ENCODE measurements at regions not wholly inside any gene's neighbourhood (a gene's known extent, or its start where the extent isn't known, plus 50 kb on each side); places are given as distances from the start of the nearest gene placed in this dataset.

DNA sequence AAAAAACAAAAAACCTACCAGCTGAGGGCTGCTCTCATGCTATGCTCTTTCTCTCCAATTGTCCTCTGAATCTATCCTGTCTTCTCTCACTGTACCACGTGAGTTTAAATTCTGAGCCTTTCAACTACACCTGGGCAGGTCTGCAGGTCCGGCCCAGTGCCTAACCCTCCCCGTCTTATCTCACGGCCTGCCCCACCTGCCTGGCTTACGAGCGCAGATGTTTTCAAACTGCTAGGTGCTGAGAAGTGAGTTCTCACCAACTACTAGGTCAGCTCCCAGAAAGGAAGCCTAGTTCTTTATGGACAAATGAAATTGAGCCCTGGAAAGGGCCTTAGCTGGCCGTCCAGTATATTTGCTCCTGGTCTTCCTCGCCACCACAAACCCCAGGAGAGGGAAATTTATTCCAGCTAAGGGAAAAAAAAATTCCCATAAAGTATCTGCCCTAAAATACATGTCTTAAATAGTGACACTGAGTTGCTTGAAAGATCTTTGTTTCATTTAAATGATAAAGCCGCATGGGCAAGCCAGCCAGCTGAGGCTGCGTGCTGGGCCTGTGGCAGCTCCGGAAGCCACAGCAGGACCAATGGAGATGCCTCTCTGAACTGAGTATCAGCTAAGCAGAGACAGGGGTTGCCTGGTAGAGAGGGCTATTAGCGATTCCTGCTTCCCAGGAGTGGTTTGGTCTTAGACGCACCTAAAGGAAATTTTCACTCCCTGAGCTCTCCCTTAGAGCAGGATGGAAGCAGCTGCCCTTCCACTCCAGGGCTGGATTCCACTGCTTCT lies 92.5 kb upstream of the NCK2 start:
- no peak for DNase-seq (ENCODE audit: extremely low read depth, low read depth)

DNA sequence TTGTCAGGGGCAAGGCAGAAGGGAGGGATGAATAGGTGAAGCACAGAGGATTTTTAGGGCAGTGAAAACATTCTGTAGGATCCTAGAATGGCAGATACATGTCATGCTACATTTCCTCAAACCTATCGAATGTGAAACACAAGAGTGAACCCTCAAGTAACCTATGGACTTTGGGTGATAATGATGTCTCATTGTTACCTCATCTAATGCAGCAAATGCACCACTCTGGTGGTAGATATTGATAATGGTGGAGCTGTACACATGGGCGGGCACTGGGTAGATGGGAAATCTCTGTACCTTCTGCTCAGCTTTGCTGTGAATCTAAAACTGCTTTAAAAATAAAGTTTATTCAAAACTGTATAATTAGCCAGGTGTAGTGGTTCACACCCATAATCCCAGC lies 95.2 kb upstream of the NCK2 start:
- no peak for DNase-seq (ENCODE audit: extremely low read depth, low read depth)

DNA sequence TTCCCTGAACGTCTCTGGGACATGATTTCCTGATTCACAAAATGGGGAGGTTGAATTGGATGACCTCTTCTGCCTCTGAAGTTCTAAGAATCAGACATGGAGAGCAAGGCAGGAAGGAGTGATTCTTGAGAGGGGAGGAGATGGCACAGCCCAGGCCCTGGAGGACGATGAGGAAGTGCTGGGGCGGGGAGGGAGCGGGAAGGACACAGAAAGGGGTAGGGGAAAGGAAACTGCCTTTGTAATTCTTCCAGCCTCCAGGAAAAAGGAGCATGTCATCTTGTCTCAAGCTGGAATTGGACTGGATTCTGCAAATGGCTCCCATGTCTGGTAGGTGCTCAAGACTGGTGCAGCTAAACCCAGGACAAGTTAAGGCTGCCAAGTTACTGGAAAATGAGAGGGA lies 97.0 kb upstream of the NCK2 start:
- DNase-seq (ENCODE audit: extremely low read depth, low read depth): no peak

DNA sequence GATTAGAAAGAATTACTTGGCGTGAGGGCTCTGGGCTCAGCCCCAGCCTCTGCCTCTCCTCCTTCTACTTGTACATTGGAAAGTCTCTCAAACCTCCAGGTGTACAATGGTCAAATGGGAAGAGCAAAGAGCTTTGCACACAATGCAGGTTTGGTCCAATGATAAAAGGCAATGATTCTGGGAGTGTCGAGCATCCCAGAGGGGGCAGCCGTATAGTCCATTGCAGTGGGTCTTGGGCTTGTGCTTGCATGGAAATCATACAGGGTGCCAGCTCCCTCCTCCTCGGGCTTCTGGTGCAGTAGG lies 98.0 kb upstream of the NCK2 start:
- DNase-seq (ENCODE audit: extremely low read depth, low read depth): no peak

DNA sequence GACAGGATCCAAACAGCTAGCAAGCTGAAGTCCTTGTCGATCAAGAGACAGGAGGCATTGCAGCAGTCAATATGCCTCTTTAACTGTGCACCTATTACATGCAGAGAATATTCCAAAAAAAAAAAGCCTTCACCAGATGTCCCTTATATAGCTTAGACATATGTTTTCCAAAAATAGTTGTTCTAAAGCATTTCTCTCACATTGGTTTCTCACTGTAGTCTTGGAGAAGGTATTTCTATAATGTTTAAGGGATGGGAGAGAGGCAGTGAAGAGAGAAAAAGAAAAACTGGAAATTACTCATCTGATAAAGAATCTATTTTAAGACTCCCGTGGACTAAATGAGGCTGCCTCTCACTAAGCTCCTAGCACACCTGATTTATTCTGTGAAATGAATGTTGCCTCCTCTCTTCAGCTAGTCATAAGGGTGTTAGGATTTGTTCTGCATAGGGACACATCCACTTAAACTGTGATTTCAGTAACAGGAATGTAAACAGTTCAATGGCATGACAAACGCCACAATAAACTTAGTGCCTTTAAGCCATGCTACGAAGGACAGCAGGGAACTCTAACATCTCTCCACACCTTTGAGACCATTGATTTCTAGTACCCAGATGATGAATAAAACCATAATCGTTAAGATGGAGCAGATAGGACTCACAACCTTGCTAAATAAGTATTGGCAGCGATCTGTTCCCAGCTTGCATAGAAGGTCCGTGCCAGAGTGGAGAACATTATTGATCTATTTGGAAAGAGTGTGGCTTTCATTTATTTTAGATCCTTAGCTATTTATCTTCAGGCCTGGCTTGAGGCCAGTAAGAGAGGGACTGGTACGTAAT lies 98.6 kb upstream of the NCK2 start:
- no peak for DNase-seq (ENCODE audit: extremely low read depth, low read depth)

DNA sequence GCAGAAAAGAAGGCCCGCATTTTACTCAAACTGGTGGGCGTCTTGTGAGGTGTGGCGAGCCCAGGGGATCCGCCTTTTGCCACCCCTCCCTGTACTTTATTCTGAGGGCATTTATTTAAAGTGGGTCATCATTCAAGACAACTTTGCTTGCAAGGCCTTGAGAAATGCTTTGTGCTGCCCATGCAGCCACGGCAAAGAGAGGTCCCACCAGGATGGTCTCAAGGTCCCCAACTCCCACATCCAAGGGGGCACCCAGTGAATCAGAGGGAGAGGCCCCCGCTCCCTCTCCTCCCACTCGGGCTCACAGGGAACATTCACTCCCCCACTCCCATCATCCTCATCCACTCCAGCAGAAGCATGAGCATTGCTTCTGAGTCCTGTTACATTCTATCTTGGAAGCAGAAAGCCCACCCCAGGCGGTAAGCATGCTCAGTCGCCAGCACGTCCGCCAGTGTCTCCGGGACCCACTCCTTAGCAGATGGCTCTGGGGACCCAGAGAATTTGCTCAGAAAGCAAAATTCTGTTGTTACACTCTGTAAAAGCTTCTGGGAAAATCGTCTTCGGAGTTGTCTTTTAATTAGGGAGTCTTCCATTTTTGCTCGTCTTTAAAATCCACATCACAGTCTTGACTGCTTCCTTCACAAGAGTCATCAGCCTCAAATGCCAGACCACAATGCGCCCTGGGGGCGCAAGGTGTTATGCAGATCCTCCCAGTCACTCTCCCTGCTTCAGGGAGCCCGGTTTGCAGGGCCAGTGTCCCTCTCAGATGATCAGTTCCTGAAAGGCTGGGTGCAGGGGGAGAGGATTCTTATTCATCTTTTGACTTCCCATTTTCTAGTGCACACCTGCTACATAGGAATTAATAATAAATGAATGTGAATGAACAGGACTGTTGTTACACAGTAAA lies 99.4 kb upstream of the NCK2 start:
- no peak for DNase-seq (ENCODE audit: extremely low read depth, low read depth)

DNA sequence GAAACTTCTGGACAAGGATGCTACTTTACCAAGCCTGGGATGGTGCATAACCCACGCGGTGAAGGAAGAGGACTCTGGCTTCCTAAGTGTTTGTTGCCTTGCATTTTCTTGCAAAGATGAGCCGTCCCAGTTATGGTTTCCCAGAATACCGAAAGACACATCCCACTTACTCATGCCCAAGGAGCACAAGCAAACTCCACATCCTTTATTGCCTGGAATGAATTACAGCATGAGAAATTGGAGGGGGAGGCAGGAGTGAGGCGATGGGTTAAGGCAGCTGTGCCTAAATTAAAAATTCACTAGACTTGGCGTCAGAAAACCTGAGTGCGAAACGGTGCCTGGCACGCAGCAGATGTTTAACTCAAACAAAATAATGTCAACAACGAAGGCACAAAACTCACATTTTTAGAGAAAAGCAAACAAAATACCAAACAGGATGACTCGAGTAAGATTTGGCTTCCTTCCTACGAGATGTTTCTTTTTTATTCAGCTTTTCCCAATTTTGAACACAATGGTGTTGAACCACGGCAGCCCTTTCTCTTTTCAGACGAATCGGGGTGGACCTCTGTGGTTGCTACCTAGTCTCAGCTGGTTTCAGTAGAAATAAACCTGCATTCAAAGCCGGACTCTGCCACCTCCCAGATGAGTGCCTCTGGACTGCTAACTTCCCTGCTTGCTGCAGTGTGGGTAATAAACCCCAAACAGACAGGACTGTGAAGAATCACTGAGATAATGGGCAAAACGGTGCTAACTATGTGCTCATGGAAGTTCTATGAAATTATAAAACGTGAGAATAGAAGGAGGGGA lies 100.3 kb upstream of the NCK2 start:
- DNase-seq (ENCODE audit: extremely low read depth, low read depth): no peak

DNA sequence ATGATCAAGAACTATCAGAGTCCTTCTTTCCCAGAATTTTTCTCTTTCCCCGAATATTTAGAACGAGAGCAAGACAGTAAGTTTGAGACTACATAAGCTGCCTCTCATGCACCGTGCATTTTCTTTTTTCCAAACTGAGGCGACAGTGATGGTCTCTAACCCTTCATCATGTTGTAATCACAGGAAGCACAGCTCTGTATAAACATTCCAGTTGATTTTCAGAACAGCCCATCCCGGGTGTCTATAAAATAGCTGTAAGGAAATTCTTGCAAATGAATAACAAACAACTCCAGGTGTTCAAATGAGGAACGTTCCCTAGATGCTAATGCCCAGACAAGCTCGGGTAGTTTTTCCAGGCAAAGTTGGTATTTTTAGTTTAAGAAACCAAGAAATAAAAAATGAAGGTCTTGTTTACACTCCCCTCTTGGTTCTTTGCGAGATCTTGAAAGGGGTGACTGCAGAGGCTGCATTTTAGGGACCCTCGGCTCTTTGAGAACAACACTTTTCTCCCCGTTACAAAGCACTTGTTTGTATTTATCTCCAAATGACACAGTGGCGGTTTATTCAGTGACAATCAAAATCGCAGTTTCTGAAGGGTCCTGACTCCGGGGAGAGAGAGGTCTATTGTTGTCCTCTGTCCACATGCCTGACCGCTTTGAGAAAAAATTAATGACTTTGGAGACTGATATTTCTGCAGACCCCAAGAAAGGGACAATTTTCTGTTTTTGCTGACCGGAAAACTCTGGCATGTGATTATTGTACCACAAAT lies 101.1 kb upstream of the NCK2 start:
- DNase-seq (ENCODE audit: extremely low read depth, low read depth): no peak

DNA sequence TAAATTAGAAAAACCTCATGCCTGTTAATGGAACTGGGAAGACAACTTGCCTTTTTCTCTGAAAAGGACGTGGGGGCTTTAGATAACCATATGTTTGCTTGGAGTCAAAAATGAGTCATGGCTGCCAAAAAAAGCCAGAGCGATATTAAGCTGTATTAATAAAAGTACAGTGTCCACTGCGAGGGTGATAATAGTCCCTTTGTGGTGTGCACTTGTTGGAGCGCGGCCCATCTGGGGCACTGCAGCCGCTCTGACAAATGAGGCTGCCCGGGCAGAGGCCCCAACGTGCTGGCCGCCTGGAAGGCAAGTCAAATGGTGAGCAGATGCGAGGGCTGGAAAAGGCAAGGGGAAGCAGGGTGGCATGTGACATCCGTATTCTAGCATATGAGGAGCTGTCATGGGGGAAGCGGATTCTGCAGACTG lies 103.3 kb upstream of the NCK2 start:
- DNase-seq (ENCODE audit: extremely low read depth, low read depth): no peak

DNA sequence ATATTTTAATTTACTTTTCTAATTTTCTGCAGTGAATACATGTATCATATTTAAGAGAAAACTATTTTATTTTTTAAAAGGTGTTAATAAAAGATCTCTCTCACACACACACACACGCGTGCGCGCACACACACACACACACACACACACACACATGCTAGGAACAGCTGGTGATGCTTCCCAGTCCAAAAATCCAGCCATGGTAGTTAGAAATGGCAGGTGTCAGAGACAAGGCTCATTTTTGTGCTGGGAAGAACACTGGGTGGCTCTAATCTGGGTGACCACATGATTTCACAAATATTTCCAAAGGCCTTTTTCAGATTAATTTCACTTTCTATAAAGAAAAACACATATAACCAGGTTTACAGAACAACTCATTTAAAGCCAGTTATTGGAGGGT lies 104.5 kb upstream of the NCK2 start:
- no peak for DNase-seq (ENCODE audit: extremely low read depth, low read depth)

DNA sequence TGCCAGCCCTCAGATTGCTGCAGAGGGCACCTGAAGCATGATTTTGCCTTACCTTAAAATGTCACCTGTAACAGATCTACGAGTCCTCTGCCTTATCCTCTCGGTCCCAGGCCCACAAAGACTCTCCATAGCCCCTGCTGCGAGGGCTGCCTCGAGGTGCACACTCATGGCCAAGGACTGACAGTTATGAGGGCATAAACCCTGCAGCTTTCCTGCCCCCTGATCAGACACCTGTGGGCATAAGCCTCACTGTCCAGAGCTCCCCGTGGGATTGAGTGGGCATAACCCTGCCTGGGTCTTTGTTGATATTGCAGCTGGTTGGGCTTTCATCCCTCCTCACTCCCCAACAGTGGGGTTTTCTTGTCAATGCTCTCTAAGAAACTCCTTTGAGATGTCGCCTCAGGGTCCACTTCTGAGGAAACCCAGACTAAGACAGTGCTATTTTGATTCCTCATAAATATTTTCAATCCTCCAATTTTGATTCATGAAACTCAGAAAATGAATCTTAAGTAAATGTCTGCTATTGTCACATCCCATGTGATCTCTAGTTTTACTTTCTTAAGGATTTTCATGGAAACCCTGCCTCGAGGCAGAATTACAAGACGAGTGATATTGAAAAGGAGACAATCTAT lies 108.5 kb upstream of the NCK2 start:
- no peak for DNase-seq (ENCODE audit: extremely low read depth, low read depth)

DNA sequence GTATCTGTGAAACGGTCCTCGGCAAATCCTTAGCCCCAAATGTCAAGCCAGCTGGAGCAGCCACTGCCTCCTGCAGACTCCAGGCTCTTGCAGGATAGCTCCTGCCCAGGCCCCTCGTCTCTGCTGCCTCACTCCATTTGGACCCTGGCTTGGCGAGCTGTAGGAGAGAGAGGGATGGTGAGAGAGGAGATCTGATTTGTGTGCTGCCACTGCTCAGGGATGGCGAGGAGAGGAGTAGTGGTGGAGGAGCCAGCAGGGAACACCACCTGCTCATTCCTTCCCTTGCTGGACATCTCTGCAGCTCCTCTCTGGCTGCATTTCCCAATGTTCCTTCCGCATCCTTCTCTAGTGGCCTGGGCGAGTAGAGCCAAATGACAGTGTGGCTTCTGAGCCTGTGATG lies 109.1 kb upstream of the NCK2 start:
- no peak for DNase-seq (ENCODE audit: extremely low read depth, low read depth)

DNA sequence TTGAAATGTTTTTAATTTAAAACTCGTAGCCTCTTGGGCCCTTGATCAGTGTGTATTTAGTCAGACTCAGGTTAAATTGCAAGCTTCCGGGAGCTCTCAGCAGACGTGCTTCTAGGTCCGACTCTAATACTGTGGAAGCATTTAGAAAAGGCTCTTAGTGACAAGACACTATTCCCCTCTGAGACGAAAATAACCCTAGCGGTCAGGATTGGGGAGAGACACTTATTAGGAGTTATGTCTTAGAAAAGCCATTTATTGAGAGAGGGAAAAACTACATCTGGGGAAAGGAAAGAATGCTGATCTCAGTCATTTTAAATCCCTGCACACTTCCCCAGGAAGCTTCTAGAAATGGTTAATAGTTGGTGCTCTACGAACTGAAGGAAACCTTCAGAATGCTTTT lies 110.5 kb upstream of the NCK2 start:
- DNase-seq (ENCODE audit: extremely low read depth, low read depth): no peak

DNA sequence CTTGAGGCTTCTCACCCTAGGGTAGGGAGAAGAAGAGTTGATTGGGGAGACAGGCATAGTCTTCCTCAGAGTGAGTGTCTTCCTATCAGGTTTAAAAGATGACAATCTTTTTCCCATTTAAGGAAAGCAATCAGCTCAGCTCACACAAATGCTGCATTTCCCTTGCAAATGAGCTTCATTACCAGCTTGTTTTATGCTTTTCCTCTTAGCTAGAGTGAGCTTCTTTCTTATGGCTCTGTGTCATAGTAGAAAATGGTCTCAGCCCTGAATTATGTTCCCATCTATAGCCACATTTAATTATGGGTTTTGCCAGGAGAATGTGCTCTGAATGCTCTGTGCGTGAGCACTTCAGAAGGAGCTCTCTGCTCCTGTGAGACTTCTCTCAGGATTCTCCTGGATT lies 112.8 kb upstream of the NCK2 start:
- no peak for DNase-seq (ENCODE audit: extremely low read depth, low read depth)

DNA sequence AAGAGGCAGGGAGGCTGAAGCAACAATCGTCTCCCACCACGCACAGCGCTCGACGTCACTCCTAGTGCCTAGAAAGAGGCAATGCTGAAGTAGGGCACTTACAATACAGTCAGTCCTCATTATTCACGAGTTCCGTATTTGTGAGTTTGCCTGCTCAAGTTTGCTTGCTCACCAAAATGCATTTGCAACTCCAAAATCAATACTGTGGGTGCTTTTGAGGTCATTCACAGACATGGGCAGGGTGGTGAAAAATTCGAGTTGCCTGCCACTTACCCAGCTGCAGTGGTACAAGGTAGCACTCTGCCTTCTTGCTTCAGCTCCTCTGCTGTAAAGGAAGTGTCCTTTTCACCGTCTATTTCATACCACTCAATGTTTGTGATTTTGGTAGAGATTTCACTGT lies 113.7 kb upstream of the NCK2 start:
- DNase-seq (ENCODE audit: extremely low read depth, low read depth): no peak

DNA sequence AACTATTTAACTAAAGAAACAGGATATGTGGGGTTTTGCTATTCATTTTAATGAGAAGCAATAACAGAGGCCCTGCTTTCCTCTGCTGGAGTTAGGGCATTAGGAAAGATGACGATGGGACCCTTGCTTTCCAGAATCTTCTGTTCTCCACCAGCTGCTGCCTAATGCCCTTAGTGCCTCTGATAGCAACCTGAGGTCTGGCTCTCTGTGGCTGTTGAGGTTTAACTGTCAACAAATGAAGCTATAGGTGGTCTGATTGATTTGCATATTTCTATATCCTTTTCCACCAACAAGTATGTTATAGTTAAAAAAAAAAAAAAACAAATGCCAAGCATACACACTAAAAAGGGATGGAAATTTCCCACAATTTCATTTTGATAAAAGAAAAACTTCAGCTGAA lies 115.1 kb upstream of the NCK2 start:
- no peak for DNase-seq (ENCODE audit: extremely low read depth, low read depth)

DNA sequence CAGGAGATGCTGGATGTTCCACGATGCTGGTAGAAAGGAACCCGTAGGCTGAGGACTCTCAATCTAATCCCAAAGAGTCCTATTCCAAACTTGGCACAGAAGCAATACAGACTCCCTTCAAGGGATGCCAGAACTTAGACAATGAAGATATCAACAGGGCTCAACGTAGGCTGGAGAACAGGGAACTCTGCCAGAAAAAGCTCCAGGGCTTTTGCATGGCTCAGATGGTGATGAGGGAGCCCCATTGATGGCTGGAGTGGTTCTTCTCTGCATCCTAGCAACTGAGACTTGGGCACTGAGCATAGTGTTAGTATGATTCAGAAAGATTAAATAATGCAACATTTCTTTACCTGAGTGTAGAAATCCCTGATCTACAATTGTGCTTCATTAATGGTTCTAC lies 117.2 kb upstream of the NCK2 start:
- no peak for DNase-seq (ENCODE audit: extremely low read depth, low read depth)

DNA sequence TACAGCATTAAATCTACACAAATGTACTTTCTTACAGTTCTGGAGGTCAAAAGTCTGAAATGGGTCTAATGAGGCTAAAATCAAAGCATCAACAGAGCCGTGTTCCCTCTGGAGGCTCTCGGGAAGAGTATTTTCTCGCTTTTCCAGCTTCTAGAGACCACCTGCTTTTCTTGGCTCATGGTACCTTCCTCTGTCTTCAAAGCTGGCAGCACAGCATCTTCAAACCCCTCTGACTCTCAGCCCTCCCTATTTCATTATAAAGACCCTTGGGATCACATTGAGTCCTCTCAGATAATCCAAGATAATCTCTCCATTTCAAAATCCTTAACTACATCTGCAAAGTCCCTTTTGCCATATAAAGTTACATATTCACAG lies 117.8 kb upstream of the NCK2 start:
- no peak for DNase-seq (ENCODE audit: extremely low read depth, low read depth)

DNA sequence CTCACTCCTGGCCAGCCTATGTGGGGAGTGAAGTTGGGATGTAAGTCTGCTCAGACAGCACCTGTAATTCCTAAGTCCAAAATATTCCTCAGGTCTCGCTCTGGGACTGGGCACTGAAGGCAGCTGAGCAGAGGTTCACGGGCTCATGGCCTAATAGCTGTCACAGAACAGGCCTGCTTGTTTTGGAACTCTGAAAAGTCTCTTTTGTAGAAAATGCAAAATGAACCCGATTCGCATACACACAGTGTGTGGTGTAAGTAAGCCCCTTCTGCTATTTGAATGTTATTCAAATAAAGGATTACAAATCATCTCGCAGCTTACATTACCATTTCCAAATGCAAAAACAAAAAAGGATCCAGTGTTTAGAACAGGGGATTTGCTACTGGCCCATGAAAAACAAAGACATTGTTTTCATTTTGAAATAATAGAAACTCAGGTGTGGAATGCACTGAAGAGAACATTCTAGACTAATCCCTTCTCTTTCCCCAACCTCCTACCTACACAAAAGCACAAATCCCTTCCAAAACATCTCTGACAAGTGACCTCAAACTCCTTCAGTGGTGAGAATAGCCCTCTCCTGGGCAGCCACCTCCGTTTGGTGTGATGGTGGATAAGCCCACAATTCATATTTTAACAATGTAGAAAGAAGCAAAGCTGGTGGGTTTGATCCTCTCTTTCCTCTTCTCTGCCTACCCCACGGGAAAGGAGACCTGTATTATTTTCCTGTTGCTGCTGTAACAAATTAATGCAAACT lies 118.3 kb upstream of the NCK2 start:
- DNase-seq (ENCODE audit: extremely low read depth, low read depth): no peak

All from NCI-H460 (cell line).